CD4-positive, alpha-beta T cell (primary cell): ENCODE measurements at regions not wholly inside any gene's neighbourhood (a gene's known extent, or its start where the extent isn't known, plus 50 kb on each side); places are given as distances from the start of the nearest gene placed in this dataset.

Experiments
- ATAC-seq: fragments of 200-7000 bp; cut with Tn5 transposase; one replicate; pipeline ENCODE4 v1.10.0; 2022; ENCODE audit warnings: mild to moderate bottlenecking; ENCODE audit not compliant: poor library complexity
- CTCF ChIA-PET: fragments of 350-600 bp; sonication (Branson Sonifier 250); formaldehyde crosslinking; loops from one replicate; lab custom pipeline; 2021; ENCODE audit warnings: antibody characterized with exemption, inconsistent platforms; lab: Charles Lee
- POLR2A ChIA-PET: fragments of 350-600 bp; sonication (Branson Sonifier 250); formaldehyde crosslinking; loops from one replicate; lab custom pipeline; 2021; ENCODE audit warnings: antibody characterized with exemption, inconsistent platforms; lab: Charles Lee
- DNase-seq, 14 experiments: peaks; one replicate each; pipeline ENCODE4 v3.0.0-alpha.2; 2013 to 2020; ENCODE audit warnings: mixed read lengths in 2 of 14
- H3K27ac ChIP-seq, 2 donors: one replicate each; pipeline versions ENCODE4 v1.5.1 to v1.7.0; 2013; ENCODE audit warnings: low read length in 2 of 2, low read depth in 1 of 2, mild to moderate bottlenecking in 1 of 2
- H3K27me3 ChIP-seq, 2 experiments: 1 replicate in 1 of 2; 2 replicates in 1 of 2; pipeline versions ENCODE4 v1.6.1 to v1.7.0; 2013; ENCODE audit warnings: low read length in 2 of 2, control low read depth in 1 of 2, mild to moderate bottlenecking in 1 of 2, moderate library complexity in 1 of 2; ENCODE audit not compliant: insufficient read depth in 2 of 2, control insufficient read depth in 1 of 2
- H3K36me3 ChIP-seq: one replicate; pipeline ENCODE4 v1.6.1; 2013; ENCODE audit warnings: low read length, control low read depth; ENCODE audit not compliant: insufficient read depth
- H3K4me1 ChIP-seq: one replicate; pipeline ENCODE4 v1.6.1; 2013; ENCODE audit warnings: low read length, control low read depth; ENCODE audit not compliant: insufficient read depth
- H3K4me3 ChIP-seq: one replicate; pipeline ENCODE4 v1.5.1; 2013; ENCODE audit warnings: mild to moderate bottlenecking, low read length, moderate library complexity
- H3K9me3 ChIP-seq, 2 experiments: 1 replicate in 1 of 2; 2 replicates in 1 of 2; pipeline versions ENCODE4 v1.6.1 to v1.7.0; 2013; ENCODE audit warnings: low read length in 2 of 2, mild to moderate bottlenecking in 2 of 2, control low read depth in 1 of 2, moderate library complexity in 1 of 2; ENCODE audit not compliant: control insufficient read depth in 1 of 2, insufficient read depth in 1 of 2
- H3K27ac Mint-ChIP-seq: one replicate; pipeline ENCODE4 v1.8.0; 2020; ENCODE audit warnings: mixed read lengths
- H3K27me3 Mint-ChIP-seq: one replicate; pipeline ENCODE4 v1.8.0; 2021; ENCODE audit warnings: mixed read lengths
- H3K36me3 Mint-ChIP-seq: one replicate; pipeline ENCODE4 v1.8.0; 2021; ENCODE audit warnings: low read depth, mixed read lengths
- H3K4me1 Mint-ChIP-seq: one replicate; pipeline ENCODE4 v1.8.0; 2021; ENCODE audit warnings: low read depth, mixed read lengths
- H3K4me3 Mint-ChIP-seq: one replicate; pipeline ENCODE4 v1.8.0; 2020; ENCODE audit warnings: mild to moderate bottlenecking, mixed read lengths
- H3K9me3 Mint-ChIP-seq: one replicate; pipeline ENCODE4 v1.8.0; 2020; ENCODE audit warnings: mixed read lengths
- intact Hi-C, 2 experiments: fragments of 100-400 bp; cut with DNase I in 1 of 2; cut with micrococcal nuclease in 1 of 2; formaldehyde crosslinking; loops; one replicate each; pipeline versions ENCODE4 v1.15.1 to v1.9.0; 2023 to 2025; cut with DNase I, micrococcal nuclease
- TF ChIP-seq, protein P1 (sequence below): fragments of 200-600 bp; IDR thresholded peaks from one replicate; pipeline ENCODE4 v1.8.0; 2022; ENCODE audit warnings: antibody characterized with exemption, mild to moderate bottlenecking

DNA sequence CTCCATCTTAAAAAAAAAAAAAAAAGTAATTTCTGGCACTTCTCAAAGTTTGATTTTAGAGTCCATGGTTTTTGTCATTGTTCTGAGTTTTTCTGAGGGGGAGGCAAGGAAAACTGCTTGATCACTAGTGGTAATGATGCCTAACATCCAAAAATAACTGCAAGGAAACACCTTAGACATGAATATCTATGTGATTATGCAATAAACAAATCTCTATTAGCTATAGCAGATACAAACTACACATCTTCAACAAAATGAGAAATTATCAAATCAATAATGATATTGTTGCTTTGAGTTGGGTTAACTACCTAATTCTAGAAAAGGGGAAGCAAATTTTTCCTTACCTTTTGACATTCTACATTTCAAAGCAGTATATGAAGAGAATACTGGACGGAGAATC, 230.9 kb upstream of the JARID2 start:
- ChIA-PET CTCF (no interaction called here), POLR2A (no interaction called here)
- H3K27me3 ChIP-seq = peaks cover 0 to 3% of the 10 kb centered on the region in 2 experiments
- intact Hi-C loops = no loop called here
- Mint-ChIP-seq H3K9me3 (peaks cover 3% of the 10 kb centered on the region), H3K4me3 (no peak overlapping the region), H3K27me3 (no peaks in the 10 kb centered on the region), H3K27ac (no peak overlapping the region), H3K36me3 (no peaks in the 10 kb centered on the region), H3K4me1 (peaks cover 8% of the 10 kb centered on the region)
- no peak overlapping the region for H3K27ac ChIP-seq
- TF ChIP-seq, protein P1, sequence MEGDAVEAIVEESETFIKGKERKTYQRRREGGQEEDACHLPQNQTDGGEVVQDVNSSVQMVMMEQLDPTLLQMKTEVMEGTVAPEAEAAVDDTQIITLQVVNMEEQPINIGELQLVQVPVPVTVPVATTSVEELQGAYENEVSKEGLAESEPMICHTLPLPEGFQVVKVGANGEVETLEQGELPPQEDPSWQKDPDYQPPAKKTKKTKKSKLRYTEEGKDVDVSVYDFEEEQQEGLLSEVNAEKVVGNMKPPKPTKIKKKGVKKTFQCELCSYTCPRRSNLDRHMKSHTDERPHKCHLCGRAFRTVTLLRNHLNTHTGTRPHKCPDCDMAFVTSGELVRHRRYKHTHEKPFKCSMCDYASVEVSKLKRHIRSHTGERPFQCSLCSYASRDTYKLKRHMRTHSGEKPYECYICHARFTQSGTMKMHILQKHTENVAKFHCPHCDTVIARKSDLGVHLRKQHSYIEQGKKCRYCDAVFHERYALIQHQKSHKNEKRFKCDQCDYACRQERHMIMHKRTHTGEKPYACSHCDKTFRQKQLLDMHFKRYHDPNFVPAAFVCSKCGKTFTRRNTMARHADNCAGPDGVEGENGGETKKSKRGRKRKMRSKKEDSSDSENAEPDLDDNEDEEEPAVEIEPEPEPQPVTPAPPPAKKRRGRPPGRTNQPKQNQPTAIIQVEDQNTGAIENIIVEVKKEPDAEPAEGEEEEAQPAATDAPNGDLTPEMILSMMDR = no peak
- H3K4me3 ChIP-seq = no peak overlapping the region
- H3K36me3 ChIP-seq = no peaks in the 10 kb centered on the region
- DNase-seq = no peak
- no peaks in the 10 kb centered on the region for H3K9me3 ChIP-seq
- no peak for ATAC-seq
- peaks cover 4% of the 10 kb centered on the region for H3K4me1 ChIP-seq

DNA sequence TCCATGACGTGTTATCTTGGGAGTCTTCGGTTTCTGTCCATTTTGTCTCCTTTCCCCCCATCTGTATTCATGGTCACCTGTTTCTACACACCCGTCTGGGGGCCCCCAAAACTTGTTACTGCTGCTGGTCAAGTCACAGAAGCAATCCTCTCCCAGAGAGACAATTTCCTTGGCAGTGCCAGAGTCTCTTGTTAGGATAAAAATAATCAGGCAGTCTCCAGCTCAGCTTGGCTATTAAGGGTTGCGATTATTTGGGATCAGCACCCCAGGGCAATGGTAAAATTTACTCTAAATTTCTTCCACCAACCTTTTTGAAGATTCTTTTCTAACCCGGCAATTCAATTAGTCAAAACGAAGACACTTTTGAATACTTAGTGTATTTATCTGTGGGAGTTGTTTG, 229.1 kb upstream of the JARID2 start:
- H3K27me3 Mint-ChIP-seq = peaks cover 12% of the 10 kb centered on the region
- H3K4me1 Mint-ChIP-seq = peaks cover 8% of the 10 kb centered on the region
- H3K9me3 ChIP-seq = no peaks in the 10 kb centered on the region
- H3K4me3 ChIP-seq = no peak overlapping the region
- TF ChIP-seq, protein P1 = no peak
- H3K27ac ChIP-seq = no peak overlapping the region
- ChIA-PET POLR2A (no interaction called here), CTCF (no interaction called here)
- H3K36me3 Mint-ChIP-seq = no peaks in the 10 kb centered on the region
- H3K4me3 Mint-ChIP-seq = no peak overlapping the region
- intact Hi-C loops = no loop called here
- no peaks in the 10 kb centered on the region for H3K9me3 Mint-ChIP-seq
- H3K27me3 ChIP-seq = peaks cover 0 to 5% of the 10 kb centered on the region in 2 experiments
- no peak overlapping the region for H3K27ac Mint-ChIP-seq
- H3K4me1 ChIP-seq = peaks cover 8% of the 10 kb centered on the region
- DNase-seq = no peak
- no peaks in the 10 kb centered on the region for H3K36me3 ChIP-seq
- ATAC-seq = no peak

DNA sequence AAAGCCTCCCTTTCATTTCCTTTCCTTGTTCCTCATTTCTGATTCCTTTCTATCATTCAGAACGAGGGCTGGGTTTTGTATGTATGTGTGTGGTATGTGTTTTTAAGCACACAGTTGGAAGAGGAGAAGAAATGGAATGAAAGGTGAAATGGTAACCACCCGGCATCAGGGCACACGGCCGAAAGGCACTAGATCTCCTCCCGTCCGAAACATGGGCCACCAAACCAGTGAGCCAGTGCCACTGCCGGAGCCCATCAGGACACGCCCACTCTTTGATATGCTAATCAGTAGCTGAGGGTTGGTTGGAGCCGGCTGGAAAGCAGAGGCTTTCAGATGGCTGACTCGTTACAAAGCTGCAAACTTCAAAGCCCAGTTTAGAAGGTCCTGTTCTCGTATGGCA, 228.6 kb upstream of the JARID2 start:
- ChIA-PET CTCF (no interaction called here), POLR2A (no interaction called here)
- Mint-ChIP-seq H3K9me3 (no peaks in the 10 kb centered on the region), H3K36me3 (no peaks in the 10 kb centered on the region), H3K27me3 (peaks cover 13% of the 10 kb centered on the region), H3K4me1 (peaks cover 8% of the 10 kb centered on the region), H3K27ac (no peak overlapping the region), H3K4me3 (no peak overlapping the region)
- H3K4me3 ChIP-seq = no peak overlapping the region
- no peaks in the 10 kb centered on the region for H3K9me3 ChIP-seq
- peaks cover 12% of the 10 kb centered on the region for H3K4me1 ChIP-seq
- H3K36me3 ChIP-seq = no peaks in the 10 kb centered on the region
- peak in 2 of 14 experiments; percentile 16 to 23 for DNase-seq
- ATAC-seq = no peak
- intact Hi-C loops = no loop called here
- H3K27ac ChIP-seq = no peak overlapping the region
- H3K27me3 ChIP-seq = peaks cover 0 to 5% of the 10 kb centered on the region in 2 experiments
- TF ChIP-seq, protein P1 = no peak
